Neural cell (in vitro differentiated cells): ENCODE measurements at regions not wholly inside any gene's neighbourhood (a gene's known extent, or its start where the extent isn't known, plus 50 kb on each side); places are given as distances from the start of the nearest gene placed in this dataset.

Source experiments
- EZH2 ChIP-seq: fragments of 200-600, 300-800 bp; shearing (Covaris generic), sonication (generic); IDR thresholded peaks from 2 replicates; pipeline ENCODE4 v1.6.1; 2014; ENCODE audit warnings: antibody characterized with exemption, low read length, borderline replicate concordance, mild to moderate bottlenecking; ENCODE audit not compliant: insufficient read depth, poor library complexity, severe bottlenecking
- TF ChIP-seq, protein P1 (sequence below): fragments of 450-650 bp; IDR thresholded peaks from 2 replicates; pipeline ENCODE4 v1.5.1; 2014; ENCODE audit warnings: antibody characterized with exemption, mild to moderate bottlenecking, moderate library complexity; ENCODE audit not compliant: poor library complexity, severe bottlenecking

DNA sequence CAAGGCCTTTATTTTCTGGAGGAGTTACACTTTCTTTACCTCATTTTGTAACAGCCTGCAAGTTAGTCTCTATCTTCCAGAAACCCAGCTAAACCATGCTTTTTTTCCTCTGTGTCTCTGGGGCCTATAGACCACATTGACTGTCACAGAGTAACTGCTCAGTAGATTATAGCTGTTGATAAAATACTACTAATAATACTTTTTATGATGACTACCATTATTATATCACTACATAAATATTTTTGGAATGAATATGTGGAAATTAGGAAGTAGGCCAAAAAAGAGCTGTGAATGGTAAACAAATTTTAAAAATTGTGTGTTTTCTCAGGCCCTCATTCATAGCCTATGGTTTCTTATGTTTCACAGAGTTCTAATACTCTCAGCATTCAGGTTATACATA, 233.1 kb upstream of the USP24 start:
- TF ChIP-seq, protein P1, sequence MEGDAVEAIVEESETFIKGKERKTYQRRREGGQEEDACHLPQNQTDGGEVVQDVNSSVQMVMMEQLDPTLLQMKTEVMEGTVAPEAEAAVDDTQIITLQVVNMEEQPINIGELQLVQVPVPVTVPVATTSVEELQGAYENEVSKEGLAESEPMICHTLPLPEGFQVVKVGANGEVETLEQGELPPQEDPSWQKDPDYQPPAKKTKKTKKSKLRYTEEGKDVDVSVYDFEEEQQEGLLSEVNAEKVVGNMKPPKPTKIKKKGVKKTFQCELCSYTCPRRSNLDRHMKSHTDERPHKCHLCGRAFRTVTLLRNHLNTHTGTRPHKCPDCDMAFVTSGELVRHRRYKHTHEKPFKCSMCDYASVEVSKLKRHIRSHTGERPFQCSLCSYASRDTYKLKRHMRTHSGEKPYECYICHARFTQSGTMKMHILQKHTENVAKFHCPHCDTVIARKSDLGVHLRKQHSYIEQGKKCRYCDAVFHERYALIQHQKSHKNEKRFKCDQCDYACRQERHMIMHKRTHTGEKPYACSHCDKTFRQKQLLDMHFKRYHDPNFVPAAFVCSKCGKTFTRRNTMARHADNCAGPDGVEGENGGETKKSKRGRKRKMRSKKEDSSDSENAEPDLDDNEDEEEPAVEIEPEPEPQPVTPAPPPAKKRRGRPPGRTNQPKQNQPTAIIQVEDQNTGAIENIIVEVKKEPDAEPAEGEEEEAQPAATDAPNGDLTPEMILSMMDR: no peak
- TF ChIP-seq EZH2: no peak
